Neural progenitor cell (in vitro differentiated cells): ENCODE measurements at regions not wholly inside any gene's neighbourhood (a gene's known extent, or its start where the extent isn't known, plus 50 kb on each side); places are given as distances from the start of the nearest gene placed in this dataset.

Source experiments
- CTCF ChIP-seq: fragments of 200-600 bp; sonication (generic); IDR thresholded peaks from 2 replicates; pipeline ENCODE4 v1.5.1; 2017; ENCODE audit warnings: antibody characterized with exemption, mild to moderate bottlenecking
- EZH2 ChIP-seq: fragments of 200-600 bp; sonication (generic); IDR thresholded peaks from 2 replicates; pipeline ENCODE4 v1.6.1; 2017; ENCODE audit warnings: antibody characterized with exemption, mild to moderate bottlenecking, moderate library complexity

DNA sequence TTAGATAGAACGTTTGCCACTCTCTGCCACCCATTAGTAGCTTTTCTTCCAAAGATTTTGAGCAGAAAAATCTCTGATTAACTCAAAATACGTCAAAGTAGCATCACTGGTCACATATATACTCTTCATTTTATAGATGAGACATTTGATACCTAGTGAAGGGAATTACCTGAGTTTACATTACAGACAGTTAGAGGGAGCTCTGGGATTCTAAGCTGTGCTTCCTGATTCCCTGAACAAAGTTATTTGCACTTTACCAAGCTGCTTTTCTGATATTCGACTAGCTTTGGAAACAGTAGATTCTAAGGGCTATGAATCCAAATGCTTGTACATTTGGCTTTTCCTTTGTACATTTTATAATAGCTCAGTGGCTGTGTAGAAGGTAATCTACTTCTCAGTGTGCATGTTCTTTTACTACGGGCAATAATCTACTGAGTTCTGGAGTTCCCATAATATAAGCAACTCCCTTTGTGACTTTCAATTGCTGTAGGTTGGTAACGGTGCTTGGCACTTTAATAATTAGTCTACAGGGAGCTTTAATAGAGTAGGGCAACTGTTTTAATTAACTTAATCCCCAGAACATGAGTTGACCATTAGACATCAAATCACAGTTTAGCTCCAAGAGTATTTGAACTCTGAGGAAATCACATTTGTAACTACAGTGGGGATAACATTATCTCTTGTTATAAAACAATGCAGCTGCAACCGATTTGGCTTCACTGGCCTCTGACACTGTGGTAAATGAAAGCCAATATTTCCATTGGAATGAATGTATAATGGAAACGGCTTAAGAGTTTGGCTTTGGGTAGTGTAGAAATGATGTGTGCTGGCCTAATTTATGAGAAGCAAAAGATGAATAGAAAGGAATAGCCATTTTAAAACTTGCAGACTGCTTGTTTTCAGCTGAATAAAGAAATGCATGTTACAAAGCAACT, 1602.4 kb downstream of the STIM2 start:
- TF ChIP-seq CTCF, result peak; percentile 34
- no peak for TF ChIP-seq EZH2
